HepG2 (cell line): ENCODE measurements at regions not wholly inside any gene's neighbourhood (a gene's known extent, or its start where the extent isn't known, plus 50 kb on each side); places are given as distances from the start of the nearest gene placed in this dataset.

Experiments
- ATAC-seq: fragments of 200-7000 bp; cut with Tn5 transposase; 3 replicates; pipeline ENCODE4 v1.9.1; 2020; ENCODE audit warnings: mild to moderate bottlenecking, moderate library complexity
- BruUV-seq: library from RNA; stranded (reverse); fragments of 400-500 nt; replicated peaks from 2 replicates; lab custom pipeline; 2021; lab: Mats Ljungman, UMichigan
- CTCF ChIA-PET: fragments of 300-600 bp; formaldehyde crosslinking; extraction: SDS; loops from one replicate; lab custom pipeline; 2021; ENCODE audit warnings: low total read pairs, inconsistent platforms, low intra/inter-chr PET ratio; lab: Yijun Ruan, JAX
- POLR2A ChIA-PET: fragments of 350-600 bp; sonication (Branson Sonifier 250); formaldehyde crosslinking; loops from one replicate; lab custom pipeline; 2020; ENCODE audit warnings: antibody characterized with exemption, inconsistent platforms; lab: Yijun Ruan, JAX
- DNase-seq: peaks from one replicate; pipeline ENCODE4 v3.0.0-alpha.2; 2015; ENCODE audit warnings: low spot score
- FAIRE-seq: peaks from 3 replicates; lab custom pipeline; 2011; peaks lifted over from hg19 to GRCh38; lab: Jason Lieb, UNC
- H2AFZ ChIP-seq: one replicate; pipeline ENCODE4 v1.6.1; 2011; ENCODE audit warnings: low read length, inconsistent platforms
- H3K27ac ChIP-seq: fragments of 300-600 bp; 3 replicates; pipeline ENCODE4 v1.8.0; 2011; ENCODE audit warnings: mixed run types, mild to moderate bottlenecking, mixed read lengths, low read length, inconsistent platforms; ENCODE audit not compliant: insufficient read depth; ENCODE audit errors: extremely low read length
- H3K27me3 ChIP-seq, 2 experiments: fragments of 200-600 bp in 1 of 2; 2 replicates in 1 of 2; 3 replicates in 1 of 2; pipeline versions ENCODE4 v1.6.0 to v1.8.0; 2011; ENCODE audit warnings: low read length in 2 of 2, mild to moderate bottlenecking in 2 of 2, moderate library complexity in 2 of 2, inconsistent platforms in 1 of 2; ENCODE audit not compliant: insufficient read depth in 2 of 2, control insufficient read depth in 1 of 2
- H3K36me3 ChIP-seq, 2 experiments: fragments of 200-600 bp in 1 of 2; replicated peaks in 1 of 2; 2 replicates in 1 of 2; 3 replicates in 1 of 2; pipeline versions ENCODE4 v1.5.1 to v1.8.0; 2011; ENCODE audit warnings: low read length in 2 of 2, inconsistent platforms in 1 of 2; ENCODE audit not compliant: insufficient read depth in 2 of 2, control insufficient read depth in 1 of 2
- H3K4me1 ChIP-seq: 2 replicates; pipeline ENCODE4 v1.5.1; 2012; ENCODE audit warnings: low read length, inconsistent platforms; ENCODE audit not compliant: insufficient read depth
- H3K4me2 ChIP-seq: 2 replicates; pipeline ENCODE4 v1.6.0; 2011; ENCODE audit warnings: low read depth, low read length, inconsistent platforms
- H3K4me3 ChIP-seq, 3 experiments: fragments of 200-600 bp in 1 of 3; sonication (generic), shearing (Covaris generic) in 1 of 3; replicated peaks in 1 of 3; 2 replicates each; pipeline ENCODE4 v1.5.1; 2011 to 2016; ENCODE audit warnings: low read length in 3 of 3, inconsistent platforms in 2 of 3, low read depth in 2 of 3, mild to moderate bottlenecking in 2 of 3, control low read depth in 1 of 3, mixed read lengths in 1 of 3; ENCODE audit not compliant: insufficient read depth in 1 of 3
- H3K79me2 ChIP-seq: one replicate; pipeline ENCODE4 v1.6.1; 2011; ENCODE audit warnings: low read length, inconsistent platforms; ENCODE audit not compliant: insufficient read depth
- H3K9ac ChIP-seq: 2 replicates; pipeline ENCODE4 v1.6.0; 2011; ENCODE audit warnings: mild to moderate bottlenecking, low read depth, low read length, inconsistent platforms; ENCODE audit not compliant: insufficient read depth
- H3K9me3 ChIP-seq: 2 replicates; pipeline ENCODE4 v1.5.1; 2012; ENCODE audit warnings: mild to moderate bottlenecking, low read length
- H4K20me1 ChIP-seq: 2 replicates; pipeline ENCODE4 v1.6.0; 2011; ENCODE audit warnings: inconsistent platforms, mild to moderate bottlenecking, low read length, moderate library complexity; ENCODE audit not compliant: insufficient read depth
- BORCS8-MEF2B ChIP-seq: sonication (generic); formaldehyde crosslinking; IDR thresholded peaks from 2 replicates; pipeline ENCODE4 v1.8.0; 2022; ENCODE audit warnings: mild to moderate bottlenecking, missing genetic modification reagents
- CENPBD1 ChIP-seq: sonication (generic); formaldehyde crosslinking; IDR thresholded peaks from 2 replicates; pipeline ENCODE4 v1.8.0; 2022; ENCODE audit warnings: missing genetic modification reagents, low read depth, mild to moderate bottlenecking, borderline replicate concordance
- FOSL2 ChIP-seq: sonication (generic); formaldehyde crosslinking; IDR thresholded peaks from 2 replicates; pipeline ENCODE4 v1.4.0; 2020; ENCODE audit warnings: missing genetic modification reagents
- SCMH1 ChIP-seq: sonication (generic); formaldehyde crosslinking; IDR thresholded peaks from 2 replicates; pipeline ENCODE4 v1.9.0; 2021; ENCODE audit warnings: missing genetic modification reagents, mild to moderate bottlenecking, borderline replicate concordance
- SMC3 ChIP-seq: IDR thresholded peaks from 2 replicates; pipeline ENCODE4 v1.6.1; 2011; ENCODE audit warnings: low read length, improper control_type of control experiment
- THAP9 ChIP-seq: sonication (generic); formaldehyde crosslinking; IDR thresholded peaks from 2 replicates; pipeline ENCODE4; 2020; ENCODE audit warnings: missing genetic modification reagents, mild to moderate bottlenecking, borderline replicate concordance
- ZNF12 ChIP-seq: sonication (generic); formaldehyde crosslinking; IDR thresholded peaks from 2 replicates; pipeline ENCODE4 v1.5.0; 2020; ENCODE audit warnings: missing genetic modification reagents
- ZNF143 ChIP-seq: sonication (generic); formaldehyde crosslinking; IDR thresholded peaks from 2 replicates; pipeline ENCODE4 v1.4.0; 2020; ENCODE audit warnings: missing genetic modification reagents
- ZNF296 ChIP-seq: sonication (generic); formaldehyde crosslinking; conservative IDR thresholded peaks from 2 replicates; pipeline ENCODE4 v1.5.0; 2020; ENCODE audit warnings: mild to moderate bottlenecking, missing genetic modification reagents
- ZNF737 ChIP-seq: sonication (generic); formaldehyde crosslinking; IDR thresholded peaks from 2 replicates; pipeline ENCODE4 v1.5.0; 2020; ENCODE audit warnings: missing genetic modification reagents, mild to moderate bottlenecking, borderline replicate concordance
- ZNF790 ChIP-seq: sonication (generic); formaldehyde crosslinking; IDR thresholded peaks from 2 replicates; pipeline ENCODE4 v1.8.0; 2022; ENCODE audit warnings: missing genetic modification reagents, mild to moderate bottlenecking, borderline replicate concordance
- ZNF879 ChIP-seq: sonication (generic); formaldehyde crosslinking; IDR thresholded peaks from 2 replicates; pipeline ENCODE4 v1.8.1; 2023; ENCODE audit warnings: missing genetic modification reagents
- WGBS: methylation state at CpG from one replicate; pipeline ENCODE4 v1.1.6; 2017; ENCODE audit warnings: low lambda C conversion rate; 5-methylcytosine and 5-hydroxymethylcytosine counted together
- in situ Hi-C: cut with HindIII; loops from 2 replicates; pipeline ENCODE4 v1.10.0; 2017; ENCODE audit warnings: low pct_unique_long_range_greater_than_20kb; ENCODE audit not compliant: extremely low pct_ligation_motif_present
- intact Hi-C: fragments of 100-400 bp; cut with micrococcal nuclease; formaldehyde crosslinking; loops from one replicate; pipeline ENCODE4 v1.10.0; 2022; ENCODE audit not compliant: unreplicated experiment

GRCh38 chr5:155189981-155190380, 176.4 kb downstream of the KIF4B start:
- CTCF ChIA-PET, result no interaction called here
- Histone ChIP-seq H3K9ac (no peak overlapping the region), H3K27ac (no peak overlapping the region), H3K4me1 (no peaks in the 10 kb centered on the region), H3K36me3 (no peaks in the 10 kb centered on the region), H4K20me1 (no peaks in the 10 kb centered on the region), H3K9me3 (no peaks in the 10 kb centered on the region), H3K4me3 (no peak overlapping the region), H3K27me3 (no peaks in the 10 kb centered on the region), H2AFZ (no peak overlapping the region), H3K79me2 (no peaks in the 10 kb centered on the region), H3K4me2 (no peak overlapping the region)
- in situ Hi-C loops, result no loop called here
- TF ChIP-seq ZNF12 (CRISPR knock-in tag), result no peak
- peak; percentile 13; the same call in 1 of the 2 replicates for TF ChIP-seq FOSL2
- peak; percentile 3 for DNase-seq
- ATAC-seq, result no peak
- no TSS peak for BruUV-seq
- no peak for FAIRE-seq
- POLR2A ChIA-PET, result no interaction called here
- intact Hi-C loops, result no loop called here
- 10% methylated on average over 4 of the region's 4 CpGs for WGBS

- H4K20me1 ChIP-seq, result no peaks in the 10 kb centered on the region
- no peak for FAIRE-seq
These were observed 179.5 kb downstream of the KIF4B start for GRCh38 chr5:155193029-155193428.

More at GRCh38 chr5:155193029-155193428, 179.5 kb downstream of the KIF4B start:
- TF ChIP-seq BORCS8-MEF2B (CRISPR knock-in tag) (no peak), ZNF790 (no peak), ZNF143 (no peak), THAP9 (no peak), ZNF879 (CRISPR knock-in tag) (no peak), CENPBD1 (CRISPR knock-in tag) (no peak), ZNF296 (CRISPR knock-in tag) (no peak), ZNF737 (CRISPR knock-in tag) (no peak), SMC3 (no peak), SCMH1 (CRISPR knock-in tag) (no peak)
- TF ChIP-seq, all 625 proteins: peak for 0
- DNase-seq (no peak), ATAC-seq (no peak)
- no TSS peak for BruUV-seq
- Histone ChIP-seq H3K4me3 (no peak overlapping the region), H3K9me3 (no peaks in the 10 kb centered on the region), H3K36me3 (no peaks in the 10 kb centered on the region), H3K79me2 (no peaks in the 10 kb centered on the region), H3K4me2 (no peak overlapping the region), H3K27ac (no peak overlapping the region), H2AFZ (no peak overlapping the region), H3K27me3 (no peaks in the 10 kb centered on the region), H3K9ac (no peak overlapping the region), H3K4me1 (no peaks in the 10 kb centered on the region)
- in situ Hi-C loops, result no loop called here
- ChIA-PET POLR2A (no interaction called here), CTCF (no interaction called here)
- intact Hi-C loops, result no loop called here
- 42% methylated on average over 3 of the region's 3 CpGs for WGBS
